NCI-H2196 (cell line): ENCODE measurements at regions not wholly inside any gene's neighbourhood (a gene's known extent, or its start where the extent isn't known, plus 50 kb on each side); places are given as distances from the start of the nearest gene placed in this dataset.

Experiments used
- DNase-seq: peaks from one replicate; lab custom pipeline; 2025; ENCODE audit not compliant: unreplicated experiment; lab: John Stamatoyannopoulos, UW

- DNase-seq = no peak
Measured at GRCh38 chr10:10510179-10510578, 507.5 kb upstream of the CELF2 start.

GRCh38 chr10:10513067-10513466, 504.6 kb upstream of the CELF2 start:
- no peak for DNase-seq

- DNase-seq = no peak
Measured at GRCh38 chr10:10513898-10514297, 503.8 kb upstream of the CELF2 start.

- DNase-seq = no peak
Measured at GRCh38 chr10:10514797-10515196, 502.9 kb upstream of the CELF2 start.

GRCh38 chr10:10515479-10516204, 502.0 kb upstream of the CELF2 start:
- no peak for DNase-seq

GRCh38 chr10:10516346-10517130, 501.1 kb upstream of the CELF2 start:
- DNase-seq = no peak

GRCh38 chr10:10517866-10518265, 499.8 kb upstream of the CELF2 start:
- no peak for DNase-seq

- DNase-seq = no peak
Measured at GRCh38 chr10:10519674-10520073, 498.0 kb upstream of the CELF2 start.

- DNase-seq = no peak
Measured at GRCh38 chr10:10520491-10521385, 496.9 kb upstream of the CELF2 start.

- DNase-seq = no peak
Measured at GRCh38 chr10:10526846-10527245, 490.8 kb upstream of the CELF2 start.

GRCh38 chr10:10527861-10528562, 489.7 kb upstream of the CELF2 start:
- DNase-seq = no peak

GRCh38 chr10:10528563-10528910, 489.1 kb upstream of the CELF2 start:
- DNase-seq = no peak

- no peak for DNase-seq
Measured at GRCh38 chr10:10530313-10530712, 487.4 kb upstream of the CELF2 start.

GRCh38 chr10:10532236-10532635, 485.4 kb upstream of the CELF2 start:
- no peak for DNase-seq

- no peak for DNase-seq
Measured at GRCh38 chr10:10532826-10533225, 484.8 kb upstream of the CELF2 start.

- no peak for DNase-seq
Measured at GRCh38 chr10:10533437-10533836, 484.2 kb upstream of the CELF2 start.

GRCh38 chr10:10538326-10538725, 479.3 kb upstream of the CELF2 start:
- no peak for DNase-seq

GRCh38 chr10:10540398-10540797, 477.3 kb upstream of the CELF2 start:
- no peak for DNase-seq

GRCh38 chr10:10542477-10542876, 475.2 kb upstream of the CELF2 start:
- DNase-seq = no peak

GRCh38 chr10:10544890-10545289, 472.8 kb upstream of the CELF2 start:
- DNase-seq = no peak

- DNase-seq = no peak
Measured at GRCh38 chr10:10545771-10546170, 471.9 kb upstream of the CELF2 start.
